GM12878 (cell line): ENCODE measurements at regions not wholly inside any gene's neighbourhood (a gene's known extent, or its start where the extent isn't known, plus 50 kb on each side); places are given as distances from the start of the nearest gene placed in this dataset.

Experiments
- ATAC-seq: fragments of 200-7000 bp; cut with Tn5 transposase; 3 replicates; pipeline ENCODE4 v1.9.1; 2020; ENCODE audit warnings: mild to moderate bottlenecking, moderate library complexity
- BruUV-seq: library from RNA; stranded (reverse); fragments of 400-500 nt; replicated peaks from 2 replicates; lab custom pipeline; 2021; lab: Mats Ljungman, UMichigan
- CTCF ChIA-PET: fragments of 300-600 bp; sonication (Branson Sonifier 250); formaldehyde crosslinking; extraction: SDS; loops from one replicate; lab custom pipeline; 2021; ENCODE audit warnings: inconsistent platforms; lab: Yijun Ruan, JAX
- POLR2A ChIA-PET: fragments of 350-600 bp; formaldehyde crosslinking; extraction: SDS; loops from one replicate; lab custom pipeline; 2021; ENCODE audit warnings: inconsistent platforms; lab: Charles Lee
- RAD21 ChIA-PET: fragments of 300-600 bp; sonication (Branson Sonifier 250); formaldehyde crosslinking; loops from one replicate; lab custom pipeline; 2023; ENCODE audit warnings: antibody characterized with exemption; ENCODE audit not compliant: unreplicated experiment; lab: Charles Lee
- SMC1A ChIA-PET: fragments of 300-600 bp; sonication (Branson Sonifier 250); formaldehyde crosslinking; loops from one replicate; lab custom pipeline; 2023; ENCODE audit not compliant: unreplicated experiment, uncharacterized antibody; lab: Charles Lee
- DNase-seq: peaks from one replicate; pipeline ENCODE4 v3.0.0-alpha.2; 2011; ENCODE audit warnings: low read depth, low spot score
- FAIRE-seq: peaks from 3 replicates; lab custom pipeline; 2011; peaks lifted over from hg19 to GRCh38; lab: Jason Lieb, UNC
- H2AFZ ChIP-seq: 2 replicates; pipeline ENCODE4 v1.6.0; 2011; ENCODE audit warnings: low read depth, low read length, control low read depth; ENCODE audit not compliant: control insufficient read depth
- H3K27ac ChIP-seq: 2 replicates; pipeline ENCODE4 v1.5.1; 2011; ENCODE audit warnings: control low read depth; ENCODE audit not compliant: control insufficient read depth, insufficient read depth
- H3K27me3 ChIP-seq, 2 experiments: replicated peaks in 1 of 2; 2 replicates each; pipeline versions ENCODE4 v1.6.0 to v1.6.1; 2011; ENCODE audit warnings: low read length in 1 of 2; ENCODE audit not compliant: control insufficient read depth in 2 of 2, insufficient read depth in 2 of 2
- H3K36me3 ChIP-seq, 2 experiments: 2 replicates each; pipeline ENCODE4 v1.5.1; 2011; ENCODE audit warnings: low read length in 1 of 2; ENCODE audit not compliant: control insufficient read depth in 2 of 2, insufficient read depth in 2 of 2
- H3K4me1 ChIP-seq: 2 replicates; pipeline ENCODE4 v1.6.1; 2011; ENCODE audit warnings: mild to moderate bottlenecking, low read length, moderate library complexity, mixed read lengths; ENCODE audit not compliant: control insufficient read depth, insufficient read depth
- H3K4me2 ChIP-seq: 2 replicates; pipeline ENCODE4 v1.6.0; 2011; ENCODE audit warnings: control low read depth; ENCODE audit not compliant: control insufficient read depth, insufficient read depth
- H3K4me3 ChIP-seq: fragments of 200-600 bp; sonication (generic); 2 replicates; pipeline ENCODE4 v1.5.1; 2016
- H3K79me2 ChIP-seq: 2 replicates; pipeline ENCODE4 v1.6.0; 2011; ENCODE audit warnings: low read length; ENCODE audit not compliant: control insufficient read depth, insufficient read depth
- H3K9ac ChIP-seq: 2 replicates; pipeline ENCODE4 v1.8.0; 2011; ENCODE audit warnings: low read length, control low read depth, mixed read lengths; ENCODE audit not compliant: control insufficient read depth, insufficient read depth
- H3K9me3 ChIP-seq: replicated peaks from 3 replicates; pipeline ENCODE4 v1.5.1; 2011; ENCODE audit warnings: mild to moderate bottlenecking, low read length; ENCODE audit not compliant: control insufficient read depth, insufficient read depth
- H4K20me1 ChIP-seq: 2 replicates; pipeline ENCODE4 v1.6.0; 2011; ENCODE audit not compliant: control insufficient read depth, insufficient read depth
- E2F8 ChIP-seq: fragments of 450-650 bp; IDR thresholded peaks from 2 replicates; pipeline ENCODE4 v1.6.1; 2018; ENCODE audit warnings: mild to moderate bottlenecking, low read depth, moderate library complexity; ENCODE audit not compliant: partially characterized antibody
- KLF5 ChIP-seq: fragments of 450-650 bp; IDR thresholded peaks from 2 replicates; pipeline ENCODE4 v1.6.1; 2014; ENCODE audit warnings: mild to moderate bottlenecking; ENCODE audit not compliant: partially characterized antibody
- NFIC ChIP-seq: IDR thresholded peaks from 2 replicates; pipeline ENCODE4 v1.6.1; 2012; ENCODE audit warnings: low read depth, mild to moderate bottlenecking, inconsistent platforms, low read length, moderate library complexity
- RELA ChIP-seq: fragments of 450-650 bp; IDR thresholded peaks from 2 replicates; pipeline ENCODE4 v1.8.0; 2014; ENCODE audit warnings: borderline replicate concordance; ENCODE audit not compliant: partially characterized antibody
- SP1 ChIP-seq: IDR thresholded peaks from one replicate; pipeline ENCODE4 v1.6.1; 2011; ENCODE audit warnings: low read depth, low read length
- USF1 ChIP-seq: IDR thresholded peaks from 2 replicates; pipeline ENCODE4 v1.6.1; 2011; ENCODE audit warnings: borderline replicate concordance, low read depth, mild to moderate bottlenecking, moderate library complexity, mixed read lengths, low read length; ENCODE audit not compliant: insufficient read depth; ENCODE audit errors: extremely low read length
- WGBS: methylation state at CpG from one replicate; pipeline ENCODE4 v1.1.6; 2016; ENCODE audit warnings: low lambda C conversion rate; ENCODE audit not compliant: insufficient replicate concordance, insufficient coverage; ENCODE audit errors: missing lambda C conversion rate; 5-methylcytosine and 5-hydroxymethylcytosine counted together
- in situ Hi-C: fragments of 300-500 bp; cut with MboI; formaldehyde crosslinking; loops from 9 replicates; pipeline ENCODE4 v1.14.3; 2018; ENCODE audit warnings: mixed read lengths
- intact Hi-C: fragments of 100-400 bp; cut with micrococcal nuclease; formaldehyde crosslinking; loops from one replicate; pipeline ENCODE4 v1.14.2; 2022; ENCODE audit not compliant: unreplicated experiment
- TF ChIP-seq, protein P1 (sequence below): fragments of 450-650 bp; IDR thresholded peaks from 2 replicates; pipeline ENCODE4 v1.6.1; 2017; ENCODE audit warnings: mild to moderate bottlenecking, moderate library complexity

DNA sequence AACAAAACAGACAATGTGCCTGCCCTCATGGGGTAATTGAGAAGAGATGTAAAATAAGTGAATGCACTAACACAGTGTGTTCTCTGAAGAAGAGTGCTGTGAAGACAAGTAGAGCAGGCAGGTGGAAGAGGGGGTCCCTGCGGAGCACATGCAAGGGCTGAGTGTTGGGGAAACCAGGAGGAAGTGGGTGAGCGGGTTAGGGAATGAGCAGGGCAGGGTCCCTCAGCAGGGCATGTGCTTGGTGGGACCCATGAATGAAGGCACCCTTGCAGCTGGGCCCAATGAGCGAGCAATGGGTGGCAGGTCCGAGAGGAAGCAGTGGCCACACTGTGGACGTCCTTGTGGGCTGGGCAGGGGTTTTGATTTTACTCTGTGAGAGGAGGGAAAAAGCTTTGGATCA, 376.6 kb upstream of the COBL start (continued):
- TF ChIP-seq RELA: no peak
- no peak for TF ChIP-seq USF1
- TF ChIP-seq NFIC: no peak
- TF ChIP-seq SP1: no peak

GRCh38 chr7:51689547-51689946, 372.9 kb upstream of the COBL start:
- no TSS peak for BruUV-seq
- Histone ChIP-seq H3K27me3 (no peaks in the 10 kb centered on the region), H3K4me3 (no peak overlapping the region), H3K4me1 (no peaks in the 10 kb centered on the region), H3K79me2 (no peaks in the 10 kb centered on the region), H2AFZ (no peak overlapping the region), H3K27ac (no peak overlapping the region), H3K36me3 (no peaks in the 10 kb centered on the region), H3K9ac (no peak overlapping the region), H4K20me1 (no peaks in the 10 kb centered on the region), H3K4me2 (no peak overlapping the region), H3K9me3 (no peaks in the 10 kb centered on the region)
- in situ Hi-C loops (no loop called here), intact Hi-C loops (no loop called here)
- ChIA-PET RAD21 (no interaction called here), CTCF (no interaction called here), SMC1A (no interaction called here), POLR2A (no interaction called here)
- TF ChIP-seq E2F8 (no peak), KLF5 (no peak)
- TF ChIP-seq, protein P1, sequence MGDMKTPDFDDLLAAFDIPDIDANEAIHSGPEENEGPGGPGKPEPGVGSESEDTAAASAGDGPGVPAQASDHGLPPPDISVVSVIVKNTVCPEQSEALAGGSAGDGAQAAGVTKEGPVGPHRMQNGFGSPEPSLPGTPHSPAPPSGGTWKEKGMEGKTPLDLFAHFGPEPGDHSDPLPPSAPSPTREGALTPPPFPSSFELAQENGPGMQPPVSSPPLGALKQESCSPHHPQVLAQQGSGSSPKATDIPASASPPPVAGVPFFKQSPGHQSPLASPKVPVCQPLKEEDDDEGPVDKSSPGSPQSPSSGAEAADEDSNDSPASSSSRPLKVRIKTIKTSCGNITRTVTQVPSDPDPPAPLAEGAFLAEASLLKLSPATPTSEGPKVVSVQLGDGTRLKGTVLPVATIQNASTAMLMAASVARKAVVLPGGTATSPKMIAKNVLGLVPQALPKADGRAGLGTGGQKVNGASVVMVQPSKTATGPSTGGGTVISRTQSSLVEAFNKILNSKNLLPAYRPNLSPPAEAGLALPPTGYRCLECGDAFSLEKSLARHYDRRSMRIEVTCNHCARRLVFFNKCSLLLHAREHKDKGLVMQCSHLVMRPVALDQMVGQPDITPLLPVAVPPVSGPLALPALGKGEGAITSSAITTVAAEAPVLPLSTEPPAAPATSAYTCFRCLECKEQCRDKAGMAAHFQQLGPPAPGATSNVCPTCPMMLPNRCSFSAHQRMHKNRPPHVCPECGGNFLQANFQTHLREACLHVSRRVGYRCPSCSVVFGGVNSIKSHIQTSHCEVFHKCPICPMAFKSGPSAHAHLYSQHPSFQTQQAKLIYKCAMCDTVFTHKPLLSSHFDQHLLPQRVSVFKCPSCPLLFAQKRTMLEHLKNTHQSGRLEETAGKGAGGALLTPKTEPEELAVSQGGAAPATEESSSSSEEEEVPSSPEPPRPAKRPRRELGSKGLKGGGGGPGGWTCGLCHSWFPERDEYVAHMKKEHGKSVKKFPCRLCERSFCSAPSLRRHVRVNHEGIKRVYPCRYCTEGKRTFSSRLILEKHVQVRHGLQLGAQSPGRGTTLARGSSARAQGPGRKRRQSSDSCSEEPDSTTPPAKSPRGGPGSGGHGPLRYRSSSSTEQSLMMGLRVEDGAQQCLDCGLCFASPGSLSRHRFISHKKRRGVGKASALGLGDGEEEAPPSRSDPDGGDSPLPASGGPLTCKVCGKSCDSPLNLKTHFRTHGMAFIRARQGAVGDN: no peak
- ATAC-seq (no peak), DNase-seq (no peak), FAIRE-seq (no peak)
- 35% methylated on average over 3 of the region's 3 CpGs for WGBS
